GM18520 (cell line): ENCODE measurements at regions not wholly inside any gene's neighbourhood (a gene's known extent, or its start where the extent isn't known, plus 50 kb on each side); places are given as distances from the start of the nearest gene placed in this dataset.
"Not testable (repeated sequence)": the region's sequence is repeated elsewhere in the genome, so short reads cannot be mapped to it uniquely, and the experiment has no call there.

Source experiments
- ATAC-seq: cut with Tn5 transposase; IDR thresholded peaks from one replicate; pipeline ENCODE4 v1.9.1; 2021; ENCODE audit not compliant: unreplicated experiment

- ATAC-seq = no peak
Observed at GRCh38 chr4:63308697-63309096, 1100.6 kb downstream of the TECRL start.

- ATAC-seq = no peak
Observed at GRCh38 chr4:63302792-63303191, 1106.5 kb downstream of the TECRL start.

- no peak for ATAC-seq
Observed at GRCh38 chr4:63302078-63302477, 1107.2 kb downstream of the TECRL start.

GRCh38 chr4:63296773-63297172 lies 1112.5 kb downstream of the TECRL start:
- ATAC-seq = no peak

GRCh38 chr4:63275491-63275890 lies 1133.8 kb downstream of the TECRL start:
- ATAC-seq = no peak

GRCh38 chr4:63269156-63269555 lies 1140.1 kb downstream of the TECRL start:
- no peak for ATAC-seq

GRCh38 chr4:63233671-63234070 lies 1175.6 kb downstream of the TECRL start:
- ATAC-seq = no peak

- no peak for ATAC-seq
Observed at GRCh38 chr4:63232058-63232457, 1177.2 kb downstream of the TECRL start.

- ATAC-seq = no peak
Observed at GRCh38 chr4:63226229-63226628, 1183.0 kb downstream of the TECRL start.

GRCh38 chr4:63222466-63222865 lies 1186.8 kb downstream of the TECRL start:
- no peak for ATAC-seq

GRCh38 chr4:63221477-63221876 lies 1187.8 kb downstream of the TECRL start:
- ATAC-seq = no peak

GRCh38 chr4:63218856-63219255 lies 1190.4 kb downstream of the TECRL start:
- ATAC-seq = no peak

GRCh38 chr4:63214076-63214475 lies 1195.2 kb downstream of the TECRL start:
- no peak for ATAC-seq

GRCh38 chr4:63211776-63212479 lies 1197.3 kb downstream of the TECRL start:
- ATAC-seq = no peak

GRCh38 chr4:63211375-63211774 lies 1197.9 kb downstream of the TECRL start:
- no peak for ATAC-seq

GRCh38 chr4:63193029-63193428 lies 1216.2 kb downstream of the TECRL start:
- not testable (repeated sequence) for ATAC-seq

GRCh38 chr4:63171341-63171740 lies 1237.9 kb downstream of the TECRL start:
- no peak for ATAC-seq

GRCh38 chr4:63170923-63171322 lies 1238.3 kb downstream of the TECRL start:
- ATAC-seq = no peak

GRCh38 chr4:63169836-63170235 lies 1239.4 kb downstream of the TECRL start:
- no peak for ATAC-seq

GRCh38 chr4:63155561-63155960 lies 1253.7 kb downstream of the TECRL start:
- ATAC-seq = no peak

- no peak for ATAC-seq
Observed at GRCh38 chr4:63123441-63123840, 1285.8 kb downstream of the TECRL start.

GRCh38 chr4:63122955-63123354 lies 1286.3 kb downstream of the TECRL start:
- ATAC-seq = no peak

- ATAC-seq = no peak
Observed at GRCh38 chr4:63106600-63106999, 1302.7 kb downstream of the TECRL start.
